Hepatocyte (in vitro differentiated cells): ENCODE measurements at regions not wholly inside any gene's neighbourhood (a gene's known extent, or its start where the extent isn't known, plus 50 kb on each side); places are given as distances from the start of the nearest gene placed in this dataset.

ENCODE experiments used
- DNase-seq: peaks from one replicate; pipeline ENCODE4 v3.0.0-alpha.2; 2016; ENCODE audit warnings: low spot score
- H2AFZ ChIP-seq: fragments of 200-600 bp; sonication (generic); 2 replicates; pipeline ENCODE4 v1.6.0; 2016; ENCODE audit warnings: antibody characterized with exemption, mild to moderate bottlenecking
- H3K27ac ChIP-seq: fragments of 200-600 bp; sonication (generic); 2 replicates; pipeline ENCODE4 v1.5.1; 2016; ENCODE audit warnings: mild to moderate bottlenecking
- H3K27me3 ChIP-seq: fragments of 200-600 bp; sonication (generic); 2 replicates; pipeline ENCODE4 v1.6.1; 2016
- H3K36me3 ChIP-seq: fragments of 200-600 bp; sonication (generic); replicated peaks from 2 replicates; pipeline ENCODE4 v1.5.1; 2016; ENCODE audit warnings: low read depth; ENCODE audit not compliant: insufficient read depth
- H3K4me1 ChIP-seq: fragments of 200-600 bp; sonication (generic); 2 replicates; pipeline ENCODE4 v1.5.1; 2016; ENCODE audit warnings: mild to moderate bottlenecking, moderate library complexity; ENCODE audit not compliant: insufficient read depth
- H3K4me2 ChIP-seq: fragments of 200-600 bp; sonication (generic); 2 replicates; pipeline ENCODE4 v1.6.0; 2016
- H3K4me3 ChIP-seq: fragments of 200-600 bp; sonication (generic); 2 replicates; pipeline ENCODE4 v1.5.1; 2016; ENCODE audit warnings: mild to moderate bottlenecking
- H3K79me2 ChIP-seq: fragments of 200-600 bp; sonication (generic); 2 replicates; pipeline ENCODE4 v1.6.0; 2017; ENCODE audit warnings: mild to moderate bottlenecking
- H3K9me2 ChIP-seq: fragments of 200-600 bp; sonication (generic); replicated peaks from 2 replicates; pipeline ENCODE4 v1.6.0; 2017; ENCODE audit warnings: mild to moderate bottlenecking; ENCODE audit not compliant: insufficient read depth
- H3K9me3 ChIP-seq: fragments of 200-600 bp; sonication (generic); 2 replicates; pipeline ENCODE4 v1.5.1; 2016; ENCODE audit warnings: low read depth, mild to moderate bottlenecking
- H4K20me1 ChIP-seq: fragments of 200-600 bp; sonication (generic); 2 replicates; pipeline ENCODE4 v1.6.0; 2016; ENCODE audit warnings: mild to moderate bottlenecking; ENCODE audit not compliant: insufficient read depth, poor library complexity, severe bottlenecking
- EZH2 ChIP-seq: fragments of 200-600 bp; sonication (generic); IDR thresholded peaks from 2 replicates; pipeline ENCODE4 v1.6.1; 2016; ENCODE audit warnings: antibody characterized with exemption, mild to moderate bottlenecking, borderline replicate concordance
- EZH2phosphoT487 ChIP-seq: fragments of 200-600 bp; sonication (generic); IDR thresholded peaks from one replicate; pipeline ENCODE4 v1.6.1; 2018; ENCODE audit warnings: antibody characterized with exemption, mild to moderate bottlenecking, low read depth, moderate library complexity; ENCODE audit not compliant: unreplicated experiment, severe bottlenecking
- WGBS: methylation state at CpG from one replicate; pipeline ENCODE4 v1.1.6; 2016; ENCODE audit warnings: low lambda C conversion rate; ENCODE audit errors: missing lambda C conversion rate; 5-methylcytosine and 5-hydroxymethylcytosine counted together
- TF ChIP-seq, protein P1 (sequence below): fragments of 200-600 bp; sonication (generic); IDR thresholded peaks from 2 replicates; pipeline ENCODE4 v1.5.1; 2016; ENCODE audit warnings: antibody characterized with exemption, mild to moderate bottlenecking; ENCODE audit not compliant: poor library complexity

DNA sequence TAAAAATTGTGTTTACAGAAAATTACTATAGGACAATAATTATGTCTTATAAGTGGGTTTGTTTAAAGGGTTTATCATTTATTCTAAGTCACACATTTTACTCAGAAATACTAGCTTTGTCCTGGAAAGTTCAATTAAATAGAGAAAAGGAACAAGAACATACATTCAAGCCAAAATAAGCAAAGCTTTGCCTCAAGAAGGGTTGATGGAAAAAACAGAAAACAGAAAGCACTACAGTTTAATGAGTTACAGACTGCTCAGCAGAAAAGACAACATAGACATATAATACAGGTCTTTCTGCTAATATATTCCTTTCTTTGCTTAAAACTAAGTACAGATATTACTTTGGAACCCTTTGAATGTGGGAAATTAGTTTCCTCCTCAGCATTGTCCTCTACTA, 703.0 kb upstream of the LRFN5 start:
- TF ChIP-seq EZH2 = no peak
- TF ChIP-seq, protein P1, sequence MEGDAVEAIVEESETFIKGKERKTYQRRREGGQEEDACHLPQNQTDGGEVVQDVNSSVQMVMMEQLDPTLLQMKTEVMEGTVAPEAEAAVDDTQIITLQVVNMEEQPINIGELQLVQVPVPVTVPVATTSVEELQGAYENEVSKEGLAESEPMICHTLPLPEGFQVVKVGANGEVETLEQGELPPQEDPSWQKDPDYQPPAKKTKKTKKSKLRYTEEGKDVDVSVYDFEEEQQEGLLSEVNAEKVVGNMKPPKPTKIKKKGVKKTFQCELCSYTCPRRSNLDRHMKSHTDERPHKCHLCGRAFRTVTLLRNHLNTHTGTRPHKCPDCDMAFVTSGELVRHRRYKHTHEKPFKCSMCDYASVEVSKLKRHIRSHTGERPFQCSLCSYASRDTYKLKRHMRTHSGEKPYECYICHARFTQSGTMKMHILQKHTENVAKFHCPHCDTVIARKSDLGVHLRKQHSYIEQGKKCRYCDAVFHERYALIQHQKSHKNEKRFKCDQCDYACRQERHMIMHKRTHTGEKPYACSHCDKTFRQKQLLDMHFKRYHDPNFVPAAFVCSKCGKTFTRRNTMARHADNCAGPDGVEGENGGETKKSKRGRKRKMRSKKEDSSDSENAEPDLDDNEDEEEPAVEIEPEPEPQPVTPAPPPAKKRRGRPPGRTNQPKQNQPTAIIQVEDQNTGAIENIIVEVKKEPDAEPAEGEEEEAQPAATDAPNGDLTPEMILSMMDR = no peak
- no peak for TF ChIP-seq EZH2phosphoT487
- Histone ChIP-seq H3K36me3 (no peaks in the 10 kb centered on the region), H3K4me3 (no peak overlapping the region), H4K20me1 (no peaks in the 10 kb centered on the region), H3K4me2 (no peak overlapping the region), H3K9me3 (no peaks in the 10 kb centered on the region), H3K79me2 (no peaks in the 10 kb centered on the region), H3K27ac (no peak overlapping the region), H3K9me2 (no peaks in the 10 kb centered on the region), H2AFZ (no peak overlapping the region), H3K4me1 (peaks cover 5% of the 10 kb centered on the region), H3K27me3 (no peaks in the 10 kb centered on the region)
- DNase-seq = no peak

DNA sequence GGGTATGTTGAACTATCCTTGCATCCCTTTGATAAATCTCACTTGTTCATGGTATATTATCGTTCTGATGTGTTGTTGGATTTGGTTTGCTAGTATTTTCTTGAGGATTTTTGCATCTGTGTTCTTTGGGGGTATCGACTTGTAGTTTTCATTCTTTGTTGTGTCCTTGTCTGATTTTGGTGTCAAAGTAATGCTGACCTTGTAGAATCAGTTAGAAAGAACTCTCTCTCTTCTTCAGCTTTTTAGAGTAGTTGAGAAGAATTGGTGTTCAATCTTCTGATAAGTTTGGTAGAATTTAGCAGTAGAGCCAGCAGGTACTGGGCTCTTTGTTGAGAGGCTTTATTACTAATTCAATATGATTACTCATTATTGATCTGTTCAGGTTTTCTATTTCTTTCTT, 707.2 kb upstream of the LRFN5 start:
- 92% methylated on average over 2 of the region's 2 CpGs for WGBS
- H3K4me1 ChIP-seq = peaks cover 5% of the 10 kb centered on the region
- TF ChIP-seq EZH2phosphoT487 (no peak), EZH2 (no peak)
- TF ChIP-seq, protein P1 = no peak
- H2AFZ ChIP-seq = no peak overlapping the region
- no peak for DNase-seq
- no peaks in the 10 kb centered on the region for H3K27me3 ChIP-seq
- H4K20me1 ChIP-seq = no peaks in the 10 kb centered on the region
- H3K4me3 ChIP-seq = no peak overlapping the region
- no peak overlapping the region for H3K4me2 ChIP-seq
- H3K36me3 ChIP-seq = no peaks in the 10 kb centered on the region
- H3K79me2 ChIP-seq = no peaks in the 10 kb centered on the region
- no peaks in the 10 kb centered on the region for H3K9me2 ChIP-seq
- H3K27ac ChIP-seq = no peak overlapping the region
- H3K9me3 ChIP-seq = no peaks in the 10 kb centered on the region

DNA sequence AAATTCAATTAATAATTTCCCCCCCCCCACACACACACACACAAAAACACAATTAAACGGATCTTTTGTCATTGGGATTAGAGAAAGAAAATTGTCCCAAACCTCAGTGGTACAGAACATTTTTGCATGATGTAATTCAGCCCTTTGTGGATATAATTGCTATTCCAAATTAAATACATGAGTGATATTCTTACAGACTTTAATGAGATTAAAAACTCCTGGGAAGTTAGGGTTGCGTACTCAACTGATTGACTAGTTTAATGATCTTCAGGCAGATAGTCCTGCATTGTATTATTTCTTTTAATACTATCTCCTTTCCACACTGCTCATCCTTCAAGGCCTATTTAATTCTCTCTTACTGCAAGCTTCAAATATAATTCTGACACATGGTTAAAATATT, 711.8 kb upstream of the LRFN5 start:
- H3K9me3 ChIP-seq = no peaks in the 10 kb centered on the region
- H3K4me1 ChIP-seq = no peaks in the 10 kb centered on the region
- no peak overlapping the region for H3K27ac ChIP-seq
- no peak overlapping the region for H2AFZ ChIP-seq
- H3K9me2 ChIP-seq = no peaks in the 10 kb centered on the region
- WGBS = 93% methylated on average over 2 of the region's 2 CpGs
- no peak for DNase-seq
- H4K20me1 ChIP-seq = no peaks in the 10 kb centered on the region
- no peaks in the 10 kb centered on the region for H3K36me3 ChIP-seq
- no peaks in the 10 kb centered on the region for H3K79me2 ChIP-seq
- H3K27me3 ChIP-seq = no peaks in the 10 kb centered on the region
- H3K4me2 ChIP-seq = no peak overlapping the region
- TF ChIP-seq EZH2 = no peak
- no peak for TF ChIP-seq EZH2phosphoT487
- TF ChIP-seq, protein P1 = no peak
- no peak overlapping the region for H3K4me3 ChIP-seq

DNA sequence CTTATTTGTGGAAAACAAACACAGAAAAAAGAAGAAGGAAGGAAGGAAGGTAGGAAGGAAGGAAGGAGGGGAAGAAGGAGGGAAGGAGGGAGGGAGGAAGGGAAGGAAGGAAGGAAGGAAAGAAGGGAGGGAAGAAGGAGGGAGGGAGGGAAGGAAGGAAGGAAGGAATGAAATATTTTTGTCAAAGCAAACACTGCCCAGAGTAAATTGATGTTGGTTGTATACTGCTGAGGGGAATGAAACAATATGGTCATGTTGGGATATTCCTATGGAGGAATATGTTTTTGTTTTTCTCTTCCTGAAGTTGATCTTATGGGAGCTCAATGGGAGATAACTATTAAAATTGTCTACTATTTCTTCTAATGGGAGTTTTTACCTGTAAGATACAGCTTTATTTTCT, 717.5 kb upstream of the LRFN5 start:
- no peaks in the 10 kb centered on the region for H3K9me2 ChIP-seq
- no peak for DNase-seq
- no peaks in the 10 kb centered on the region for H4K20me1 ChIP-seq
- no peaks in the 10 kb centered on the region for H3K79me2 ChIP-seq
- no peak overlapping the region for H3K27ac ChIP-seq
- TF ChIP-seq, protein P1 = no peak
- TF ChIP-seq EZH2 = no peak
- TF ChIP-seq EZH2phosphoT487 = no peak
- no peaks in the 10 kb centered on the region for H3K9me3 ChIP-seq
- H3K4me2 ChIP-seq = no peak overlapping the region
- no peak overlapping the region for H2AFZ ChIP-seq
- H3K4me1 ChIP-seq = no peaks in the 10 kb centered on the region
- H3K36me3 ChIP-seq = no peaks in the 10 kb centered on the region
- no peak overlapping the region for H3K4me3 ChIP-seq
- no peaks in the 10 kb centered on the region for H3K27me3 ChIP-seq
